ENCODE measurements at regions not wholly inside any gene's neighbourhood (a gene's known extent, or its start where the extent isn't known, plus 50 kb on each side); places are given as distances from the start of the nearest gene placed in this dataset.

DNA sequence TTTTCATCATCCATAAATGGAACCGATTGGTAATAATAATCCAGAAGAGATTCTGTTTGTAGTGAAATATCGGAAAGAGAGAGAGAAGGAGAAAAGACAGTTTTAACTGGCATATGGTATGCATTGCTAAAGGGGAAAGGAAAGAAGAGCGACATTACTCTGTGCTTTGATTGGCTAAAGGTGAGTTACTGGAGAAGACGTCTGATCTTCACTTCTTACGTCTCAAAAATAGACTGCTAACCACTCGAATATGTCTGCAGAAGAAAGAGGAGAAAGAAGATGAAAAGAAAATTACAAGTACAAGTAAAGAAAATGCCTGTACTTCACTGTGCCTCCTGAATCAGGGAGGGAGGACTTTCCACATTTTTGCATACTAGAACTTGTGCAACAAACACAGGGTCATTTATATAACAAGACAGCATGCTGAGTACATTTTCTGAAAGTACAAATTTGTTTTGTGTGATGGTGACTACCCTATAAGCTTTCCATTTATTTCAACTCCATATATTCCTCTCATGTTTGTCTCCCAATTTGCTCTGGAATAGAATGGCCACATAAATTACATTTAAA, 787.2 kb downstream of the RNF144A start:
- TF ChIP-seq, protein P1, sequence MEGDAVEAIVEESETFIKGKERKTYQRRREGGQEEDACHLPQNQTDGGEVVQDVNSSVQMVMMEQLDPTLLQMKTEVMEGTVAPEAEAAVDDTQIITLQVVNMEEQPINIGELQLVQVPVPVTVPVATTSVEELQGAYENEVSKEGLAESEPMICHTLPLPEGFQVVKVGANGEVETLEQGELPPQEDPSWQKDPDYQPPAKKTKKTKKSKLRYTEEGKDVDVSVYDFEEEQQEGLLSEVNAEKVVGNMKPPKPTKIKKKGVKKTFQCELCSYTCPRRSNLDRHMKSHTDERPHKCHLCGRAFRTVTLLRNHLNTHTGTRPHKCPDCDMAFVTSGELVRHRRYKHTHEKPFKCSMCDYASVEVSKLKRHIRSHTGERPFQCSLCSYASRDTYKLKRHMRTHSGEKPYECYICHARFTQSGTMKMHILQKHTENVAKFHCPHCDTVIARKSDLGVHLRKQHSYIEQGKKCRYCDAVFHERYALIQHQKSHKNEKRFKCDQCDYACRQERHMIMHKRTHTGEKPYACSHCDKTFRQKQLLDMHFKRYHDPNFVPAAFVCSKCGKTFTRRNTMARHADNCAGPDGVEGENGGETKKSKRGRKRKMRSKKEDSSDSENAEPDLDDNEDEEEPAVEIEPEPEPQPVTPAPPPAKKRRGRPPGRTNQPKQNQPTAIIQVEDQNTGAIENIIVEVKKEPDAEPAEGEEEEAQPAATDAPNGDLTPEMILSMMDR (conservative IDR thresholded peaks at IDR 0.05; ENCODE audit: low read depth, low read length), result no peak
- H3K4me3 ChIP-seq (IDR thresholded peaks at IDR 0.05; ENCODE audit: insufficient read depth, low read depth, low read length), result no peak overlapping the region
- no peaks in the 10 kb centered on the region for H3K79me2 ChIP-seq (ENCODE audit: insufficient read depth, low read depth)
- no peaks in the 10 kb centered on the region for H4K20me1 ChIP-seq (ENCODE audit: insufficient read depth)
- no peak overlapping the region for H3K4me2 ChIP-seq
- H3K27me3 ChIP-seq (ENCODE audit: insufficient read depth, low read depth), result no peaks in the 10 kb centered on the region
- no peak overlapping the region for H2AFZ ChIP-seq (ENCODE audit: low read depth)
- no peak overlapping the region for H3K27ac ChIP-seq
- no peak overlapping the region for H3K9ac ChIP-seq
- no peaks in the 10 kb centered on the region for H3K36me3 ChIP-seq (ENCODE audit: insufficient read depth)
- H3K4me1 ChIP-seq (ENCODE audit: low read depth, poor library complexity, severe bottlenecking), result no peaks in the 10 kb centered on the region

DNA sequence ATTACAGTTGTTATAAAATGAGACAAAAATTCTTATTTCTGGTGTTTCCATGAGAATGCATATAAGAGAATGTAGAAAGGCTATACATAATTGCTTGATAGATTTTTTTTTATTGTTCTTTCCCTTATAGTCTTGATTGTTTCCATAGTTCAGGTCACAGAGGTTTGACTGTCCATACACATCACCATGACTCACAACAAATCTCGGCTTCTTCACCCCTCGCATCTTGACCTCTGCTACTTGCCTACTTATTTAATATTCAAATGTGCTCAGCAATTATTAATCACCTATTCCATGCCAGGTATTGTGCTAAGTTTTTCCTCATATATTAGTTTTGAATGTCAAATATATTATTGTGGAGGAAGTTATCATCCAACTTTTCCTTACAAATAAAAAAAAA, 789.6 kb downstream of the RNF144A start:
- no peak overlapping the region for H3K9ac ChIP-seq
- no peak overlapping the region for H3K4me2 ChIP-seq
- H3K27ac ChIP-seq, result no peak overlapping the region
- no peaks in the 10 kb centered on the region for H3K4me1 ChIP-seq (ENCODE audit: low read depth, poor library complexity, severe bottlenecking)
- H4K20me1 ChIP-seq (ENCODE audit: insufficient read depth), result no peaks in the 10 kb centered on the region
- H3K4me3 ChIP-seq (IDR thresholded peaks at IDR 0.05; ENCODE audit: insufficient read depth, low read depth, low read length), result no peak overlapping the region
- H3K36me3 ChIP-seq (ENCODE audit: insufficient read depth), result no peaks in the 10 kb centered on the region
- H2AFZ ChIP-seq (ENCODE audit: low read depth), result no peak overlapping the region
- H3K79me2 ChIP-seq (ENCODE audit: insufficient read depth, low read depth), result no peaks in the 10 kb centered on the region
- TF ChIP-seq, protein P1 (conservative IDR thresholded peaks at IDR 0.05; ENCODE audit: low read depth, low read length), result no peak
- no peaks in the 10 kb centered on the region for H3K27me3 ChIP-seq (ENCODE audit: insufficient read depth, low read depth)

DNA sequence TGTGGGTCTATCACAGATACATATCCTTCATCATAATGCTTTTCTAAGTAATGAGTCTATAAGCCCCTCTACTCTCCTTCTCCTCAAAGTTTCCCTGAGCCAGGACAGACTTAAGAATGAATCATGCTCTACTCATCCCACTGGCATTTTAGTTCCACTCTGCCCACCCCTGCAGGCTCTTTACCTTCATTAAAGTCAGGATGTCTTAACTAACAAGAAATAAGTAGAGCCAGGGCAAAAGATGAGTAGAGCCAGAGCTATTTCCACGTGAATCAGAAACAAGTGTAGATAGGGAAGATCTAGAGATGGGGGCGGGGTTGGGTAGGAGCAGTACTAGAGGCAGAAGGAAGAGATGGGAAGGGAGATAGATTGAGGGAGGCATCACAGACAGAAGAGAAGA, 790.5 kb downstream of the RNF144A start:
- no peaks in the 10 kb centered on the region for H3K36me3 ChIP-seq (ENCODE audit: insufficient read depth)
- no peaks in the 10 kb centered on the region for H4K20me1 ChIP-seq (ENCODE audit: insufficient read depth)
- H3K27me3 ChIP-seq (ENCODE audit: insufficient read depth, low read depth), result no peaks in the 10 kb centered on the region
- no peak overlapping the region for H2AFZ ChIP-seq (ENCODE audit: low read depth)
- H3K9ac ChIP-seq, result no peak overlapping the region
- H3K27ac ChIP-seq, result no peak overlapping the region
- H3K4me1 ChIP-seq (ENCODE audit: low read depth, poor library complexity, severe bottlenecking), result no peaks in the 10 kb centered on the region
- H3K4me3 ChIP-seq (IDR thresholded peaks at IDR 0.05; ENCODE audit: insufficient read depth, low read depth, low read length), result no peak overlapping the region
- H3K4me2 ChIP-seq, result no peak overlapping the region
- TF ChIP-seq, protein P1 (conservative IDR thresholded peaks at IDR 0.05; ENCODE audit: low read depth, low read length), result no peak
- H3K79me2 ChIP-seq (ENCODE audit: insufficient read depth, low read depth), result no peaks in the 10 kb centered on the region

DNA sequence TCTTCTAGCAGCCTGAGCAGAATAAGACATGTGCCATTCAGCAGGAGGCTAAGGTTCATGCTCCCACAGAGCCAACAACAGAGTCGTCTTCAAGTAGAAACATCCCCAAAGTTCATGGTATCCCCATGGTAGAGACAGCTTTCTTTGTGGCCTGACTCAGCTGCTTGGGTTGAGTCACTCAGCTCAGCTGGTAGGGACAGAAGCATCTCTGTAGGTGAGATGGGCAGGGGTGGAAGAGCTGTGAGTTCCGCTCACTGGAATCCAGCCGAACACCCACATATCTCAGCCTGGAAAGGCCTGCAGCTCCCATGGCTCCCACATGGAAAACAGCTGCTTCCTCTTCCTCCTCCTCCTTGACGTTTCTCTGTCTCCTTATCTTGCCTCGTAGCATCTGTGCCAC, 792.7 kb downstream of the RNF144A start:
- TF ChIP-seq, protein P1 (conservative IDR thresholded peaks at IDR 0.05; ENCODE audit: low read depth, low read length), result no peak
- no peaks in the 10 kb centered on the region for H3K36me3 ChIP-seq (ENCODE audit: insufficient read depth)

More for the DNA sequence above, 792.7 kb downstream of the RNF144A start:
- no peaks in the 10 kb centered on the region for H3K4me1 ChIP-seq (ENCODE audit: low read depth, poor library complexity, severe bottlenecking)
- H3K4me3 ChIP-seq (IDR thresholded peaks at IDR 0.05; ENCODE audit: insufficient read depth, low read depth, low read length), result no peak overlapping the region
- H3K4me2 ChIP-seq, result no peak overlapping the region
- no peaks in the 10 kb centered on the region for H4K20me1 ChIP-seq (ENCODE audit: insufficient read depth)
- no peak overlapping the region for H3K27ac ChIP-seq
- no peak overlapping the region for H3K9ac ChIP-seq
- no peaks in the 10 kb centered on the region for H3K27me3 ChIP-seq (ENCODE audit: insufficient read depth, low read depth)
- H3K79me2 ChIP-seq (ENCODE audit: insufficient read depth, low read depth), result no peaks in the 10 kb centered on the region
- H2AFZ ChIP-seq (ENCODE audit: low read depth), result no peak overlapping the region

All from KMS-11 (cell line).